ENCODE measurements at regions not wholly inside any gene's neighbourhood (a gene's known extent, or its start where the extent isn't known, plus 50 kb on each side); places are given as distances from the start of the nearest gene placed in this dataset.

DNA sequence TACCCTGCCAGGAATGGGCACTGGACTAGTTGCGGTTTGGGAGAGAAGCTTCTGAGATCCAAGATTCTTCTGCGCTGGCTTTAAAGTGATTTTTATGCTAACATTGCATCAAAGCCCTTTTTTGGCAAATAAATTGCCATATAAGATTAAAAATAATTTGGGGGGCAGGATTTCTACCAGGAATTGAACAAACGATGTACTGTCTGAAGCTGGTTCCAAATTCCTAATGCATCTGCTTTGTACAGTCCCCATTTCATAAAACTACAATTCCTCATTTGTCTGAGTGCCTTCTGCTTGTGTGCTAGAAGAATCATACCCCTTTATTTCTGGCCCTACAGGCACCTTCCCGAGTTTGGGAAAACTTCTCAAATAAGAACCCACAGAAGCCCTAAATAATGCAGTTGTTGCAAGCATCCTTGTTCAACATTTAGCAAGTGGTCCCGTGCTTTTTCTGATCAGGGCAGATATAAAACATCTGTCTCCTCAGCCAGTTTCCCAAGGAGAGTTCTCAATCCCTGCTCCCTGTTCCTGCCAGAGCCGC, 349.7 kb downstream of the PTEN start:
- TF ChIP-seq, protein P1, sequence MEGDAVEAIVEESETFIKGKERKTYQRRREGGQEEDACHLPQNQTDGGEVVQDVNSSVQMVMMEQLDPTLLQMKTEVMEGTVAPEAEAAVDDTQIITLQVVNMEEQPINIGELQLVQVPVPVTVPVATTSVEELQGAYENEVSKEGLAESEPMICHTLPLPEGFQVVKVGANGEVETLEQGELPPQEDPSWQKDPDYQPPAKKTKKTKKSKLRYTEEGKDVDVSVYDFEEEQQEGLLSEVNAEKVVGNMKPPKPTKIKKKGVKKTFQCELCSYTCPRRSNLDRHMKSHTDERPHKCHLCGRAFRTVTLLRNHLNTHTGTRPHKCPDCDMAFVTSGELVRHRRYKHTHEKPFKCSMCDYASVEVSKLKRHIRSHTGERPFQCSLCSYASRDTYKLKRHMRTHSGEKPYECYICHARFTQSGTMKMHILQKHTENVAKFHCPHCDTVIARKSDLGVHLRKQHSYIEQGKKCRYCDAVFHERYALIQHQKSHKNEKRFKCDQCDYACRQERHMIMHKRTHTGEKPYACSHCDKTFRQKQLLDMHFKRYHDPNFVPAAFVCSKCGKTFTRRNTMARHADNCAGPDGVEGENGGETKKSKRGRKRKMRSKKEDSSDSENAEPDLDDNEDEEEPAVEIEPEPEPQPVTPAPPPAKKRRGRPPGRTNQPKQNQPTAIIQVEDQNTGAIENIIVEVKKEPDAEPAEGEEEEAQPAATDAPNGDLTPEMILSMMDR (IDR thresholded peaks at IDR 0.05; ENCODE audit: low read depth, low read length, poor library complexity, severe bottlenecking), result no peak
- no peak for TF ChIP-seq EZH2phosphoT487 (IDR thresholded peaks at IDR 0.05; ENCODE audit: borderline replicate concordance, low read length)

Data from DOHH2 (cell line).